ENCODE measurements at regions not wholly inside any gene's neighbourhood (a gene's known extent, or its start where the extent isn't known, plus 50 kb on each side); places are given as distances from the start of the nearest gene placed in this dataset.
"Not testable (repeated sequence)": the region's sequence is repeated elsewhere in the genome, so short reads cannot be mapped to it uniquely, and the experiment has no call there.

GRCh38 chr4:38386654-38387188, 277.3 kb upstream of the KLF3 start:
- DNase-seq, result no peak

- DNase-seq, result no peak
Observed at GRCh38 chr4:38387348-38387747, 276.7 kb upstream of the KLF3 start.

DNA sequence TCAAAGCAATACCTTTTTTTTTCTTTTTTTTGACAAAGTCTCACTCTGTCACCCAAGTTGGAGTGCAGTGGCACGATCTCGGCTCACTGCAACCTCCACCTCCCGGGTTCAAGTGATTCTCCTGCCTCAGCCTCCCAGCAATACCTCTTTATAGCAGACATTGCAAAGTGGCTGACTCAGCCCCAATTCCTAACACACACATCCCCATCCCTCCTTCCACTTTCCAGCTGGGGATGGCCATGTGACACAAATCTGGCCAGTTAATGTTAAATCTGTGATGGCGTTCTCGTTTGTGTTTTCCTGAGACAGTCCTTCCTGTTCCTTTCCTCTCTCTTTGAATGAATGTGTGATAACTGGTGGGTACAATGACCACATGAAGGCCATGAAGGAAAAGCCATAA, 276.2 kb upstream of the KLF3 start:
- DNase-seq, result no peak

- DNase-seq, result not testable (repeated sequence)
Observed at GRCh38 chr4:38388907-38389306, 275.1 kb upstream of the KLF3 start.

- DNase-seq, result no peak
Observed at GRCh38 chr4:38390969-38391545, 272.9 kb upstream of the KLF3 start.

DNA sequence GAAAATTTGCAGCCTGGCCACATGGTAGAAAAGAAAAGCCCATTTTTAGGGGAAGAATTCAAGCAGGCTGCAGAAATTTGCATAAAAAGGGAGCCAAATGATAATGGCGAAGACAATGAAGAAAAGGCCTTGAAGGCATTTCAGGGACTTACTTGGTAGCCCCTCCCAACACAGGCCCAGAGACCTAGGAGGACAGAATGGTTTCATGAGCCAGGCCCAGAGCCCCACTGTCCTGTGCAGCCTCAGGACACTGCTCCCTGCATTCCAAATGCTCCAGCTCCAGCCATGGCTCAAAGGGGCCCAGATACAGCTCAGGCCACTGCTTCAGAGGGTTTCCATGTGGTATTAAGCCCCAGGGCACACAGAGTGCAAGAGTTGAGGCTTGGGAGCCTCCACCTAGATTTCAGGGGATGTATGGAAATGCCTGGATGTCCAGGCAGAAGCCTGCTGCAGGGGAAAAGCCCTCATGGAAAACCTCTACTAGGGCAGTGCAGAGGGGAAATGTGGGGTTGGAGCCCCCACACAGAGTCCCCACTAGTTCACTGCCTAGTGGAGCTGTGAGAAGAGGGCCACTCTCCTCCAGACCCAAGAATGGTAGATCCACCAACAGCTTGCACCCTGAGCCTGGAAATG, 271.7 kb upstream of the KLF3 start:
- DNase-seq, result no peak

GRCh38 chr4:38396091-38396490, 267.9 kb upstream of the KLF3 start:
- no peak for DNase-seq

- no peak for DNase-seq
Observed at GRCh38 chr4:38396845-38397547, 267.0 kb upstream of the KLF3 start.

DNA sequence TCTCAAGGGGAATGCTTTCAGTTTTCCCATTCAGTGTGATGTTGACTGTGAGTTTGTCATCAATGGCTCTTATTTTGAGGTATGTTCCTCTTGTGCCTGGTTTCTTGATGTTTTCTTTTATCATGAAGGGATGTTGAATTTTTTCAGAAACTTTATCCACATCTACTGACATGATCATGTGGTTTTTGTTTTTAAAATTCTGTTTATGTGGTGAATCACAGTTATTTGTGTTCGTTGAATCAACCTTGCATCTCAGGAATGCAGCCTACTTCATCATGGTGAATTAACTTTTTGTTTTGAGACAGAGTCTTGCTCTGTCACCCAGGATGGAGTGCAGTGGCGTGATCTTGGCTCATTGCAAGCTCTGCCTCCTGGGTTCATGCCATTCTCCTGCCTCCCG, 263.1 kb upstream of the KLF3 start:
- no peak for DNase-seq

GRCh38 chr4:38406243-38406642, 257.8 kb upstream of the KLF3 start:
- DNase-seq, result no peak

GRCh38 chr4:38409852-38410251, 254.1 kb upstream of the KLF3 start:
- no peak for DNase-seq

DNA sequence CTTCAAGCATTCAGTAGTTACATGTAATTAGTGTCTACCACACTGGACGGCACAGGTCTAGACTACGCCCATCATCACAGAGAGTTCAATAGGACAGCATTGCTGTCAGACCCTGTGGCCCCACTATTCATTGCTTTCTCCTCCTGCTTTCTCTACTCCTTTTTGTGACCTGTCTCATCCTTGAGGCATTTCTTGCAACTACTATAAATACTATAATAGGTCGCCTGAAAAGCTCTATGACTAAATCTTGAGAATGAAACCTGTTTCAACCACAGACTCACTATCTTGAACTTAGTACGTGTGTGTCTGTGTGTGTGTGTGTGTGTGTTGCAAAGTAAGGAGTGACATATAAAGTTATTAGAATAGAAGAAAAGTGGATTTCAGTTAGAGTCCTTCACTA, 252.9 kb upstream of the KLF3 start:
- no peak for DNase-seq

GRCh38 chr4:38411981-38412536, 251.9 kb upstream of the KLF3 start:
- DNase-seq, result no peak

DNA sequence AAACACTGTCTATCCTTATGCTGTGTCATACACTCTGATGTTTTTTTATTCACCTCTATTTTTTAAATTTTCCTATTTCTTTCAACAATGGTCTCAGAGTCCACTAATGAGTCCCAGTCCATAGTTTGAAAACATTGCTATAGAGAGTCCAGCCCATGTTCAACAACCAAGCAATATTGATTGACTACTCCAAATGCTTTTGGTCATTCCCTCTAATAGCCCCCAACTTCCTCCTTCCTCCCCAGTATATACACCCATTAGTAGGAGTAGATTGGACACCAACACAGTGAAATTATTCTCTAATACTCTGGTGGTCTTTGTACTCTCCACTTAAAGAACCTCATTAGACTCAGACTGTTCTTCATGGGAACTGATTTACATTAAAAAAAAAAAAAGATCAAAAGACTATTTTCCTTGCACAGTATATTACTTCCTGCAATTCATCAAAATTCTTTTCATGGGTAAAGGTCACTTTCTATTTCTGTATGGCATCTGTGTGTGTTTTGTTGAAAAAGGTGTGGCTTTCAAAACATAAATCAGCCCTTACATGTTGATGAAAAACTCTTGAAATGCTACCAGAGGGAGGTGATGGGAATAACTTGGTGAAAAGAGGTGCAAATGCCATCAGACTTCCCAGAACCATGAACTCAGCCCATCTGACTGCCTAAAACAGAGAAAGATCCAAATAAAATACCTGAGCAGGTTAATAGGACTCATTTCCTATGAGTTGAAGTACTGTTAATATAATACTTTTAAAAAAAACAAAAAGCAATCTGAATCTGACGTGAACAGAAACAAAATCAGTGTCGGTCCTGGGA, 250.3 kb upstream of the KLF3 start:
- DNase-seq, result no peak

DNA sequence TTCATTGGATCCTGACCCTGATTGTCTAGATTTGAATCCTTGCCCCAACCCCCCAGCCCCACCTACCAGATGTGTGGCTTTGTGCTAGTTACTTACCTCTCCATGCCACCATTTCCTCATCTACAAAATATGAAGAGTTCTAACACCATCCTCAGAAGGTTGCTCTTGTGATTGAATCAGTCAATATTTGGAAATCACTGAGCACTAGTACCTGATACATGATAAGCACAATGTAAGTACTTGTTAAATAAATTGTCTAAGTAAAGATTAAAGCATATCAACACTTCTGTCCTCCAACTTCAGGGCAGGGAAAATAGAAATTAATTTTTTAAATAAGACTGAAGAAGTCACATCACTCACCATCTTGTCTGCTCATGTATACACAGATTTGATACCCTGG, 249.6 kb upstream of the KLF3 start:
- no peak for DNase-seq

GRCh38 chr4:38415682-38416081, 248.3 kb upstream of the KLF3 start:
- no peak for DNase-seq

- DNase-seq, result no peak
Observed at GRCh38 chr4:38416450-38417014, 247.5 kb upstream of the KLF3 start.

DNA sequence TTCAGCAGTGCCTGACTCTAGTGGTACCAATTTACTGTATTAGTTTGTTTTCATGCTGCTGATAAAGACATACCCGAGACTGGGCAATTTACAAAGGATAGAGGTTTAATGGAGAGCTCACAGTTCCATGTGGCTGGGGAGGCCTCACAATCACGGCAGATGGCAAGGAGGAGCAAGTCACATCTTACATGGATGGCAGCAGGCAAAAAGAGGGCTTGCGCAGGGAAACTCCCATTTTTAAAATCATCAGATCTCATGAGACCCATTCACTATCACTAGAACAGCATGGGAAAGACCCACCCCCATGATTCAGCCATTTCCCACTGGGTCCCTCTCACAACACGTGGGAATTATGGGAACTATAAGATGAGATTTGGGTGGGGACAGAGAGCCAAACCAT, 243.7 kb upstream of the KLF3 start:
- not testable (repeated sequence) for DNase-seq

- no peak for DNase-seq
Observed at GRCh38 chr4:38422850-38423249, 241.1 kb upstream of the KLF3 start.

DNA sequence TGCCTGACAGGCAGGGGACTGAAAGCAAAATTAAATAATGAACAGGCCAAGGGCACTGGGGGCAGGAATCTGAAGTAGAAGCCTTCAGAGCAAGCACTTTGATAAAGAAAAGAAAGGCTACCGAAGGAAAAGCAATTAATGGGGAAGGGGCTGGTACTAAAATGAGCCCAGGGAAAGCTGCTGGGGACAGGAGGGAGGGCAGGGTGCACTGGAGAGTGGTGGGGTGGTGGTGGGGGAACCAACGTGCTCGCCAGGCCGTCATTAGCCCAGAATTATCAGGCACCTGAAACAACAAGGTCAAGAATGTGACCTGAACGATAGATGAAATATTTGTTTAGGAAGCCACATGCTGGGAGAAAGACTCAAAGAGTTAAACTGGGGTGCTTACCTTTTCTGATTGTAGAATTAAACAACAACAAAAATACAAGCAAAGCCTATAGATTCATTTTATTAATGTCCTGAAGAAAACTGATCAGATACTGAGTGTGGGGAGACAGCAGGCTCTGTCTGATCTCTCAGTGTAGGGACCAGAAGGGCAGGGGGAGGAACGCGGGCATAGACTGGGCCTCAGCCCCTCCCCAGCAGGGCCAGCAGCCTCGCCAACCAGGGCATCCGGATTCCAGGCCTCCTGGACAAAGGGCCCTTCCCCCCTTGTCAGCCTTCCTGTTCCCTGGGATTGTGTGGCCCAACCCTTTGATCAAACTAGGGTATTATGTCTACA, 239.7 kb upstream of the KLF3 start:
- no peak for DNase-seq

DNA sequence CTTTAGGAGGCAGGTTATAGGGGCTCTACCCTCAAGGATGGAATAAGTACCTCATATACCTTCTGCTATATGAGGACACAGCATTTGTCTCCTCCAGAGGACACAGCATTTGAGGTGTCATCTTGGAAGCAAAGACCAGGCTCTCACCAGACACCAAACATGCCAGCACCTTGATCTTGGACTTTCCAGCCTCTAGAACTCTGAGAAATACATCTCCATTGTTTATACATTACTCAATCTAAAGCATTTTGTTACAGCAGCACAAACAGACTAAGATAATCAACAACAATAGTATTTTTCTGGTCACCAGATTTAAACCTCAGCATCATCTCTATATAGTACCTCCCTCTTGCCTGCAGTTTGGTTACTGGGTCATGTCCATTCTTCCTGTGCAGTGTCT, 237.5 kb upstream of the KLF3 start:
- DNase-seq, result no peak

DNA sequence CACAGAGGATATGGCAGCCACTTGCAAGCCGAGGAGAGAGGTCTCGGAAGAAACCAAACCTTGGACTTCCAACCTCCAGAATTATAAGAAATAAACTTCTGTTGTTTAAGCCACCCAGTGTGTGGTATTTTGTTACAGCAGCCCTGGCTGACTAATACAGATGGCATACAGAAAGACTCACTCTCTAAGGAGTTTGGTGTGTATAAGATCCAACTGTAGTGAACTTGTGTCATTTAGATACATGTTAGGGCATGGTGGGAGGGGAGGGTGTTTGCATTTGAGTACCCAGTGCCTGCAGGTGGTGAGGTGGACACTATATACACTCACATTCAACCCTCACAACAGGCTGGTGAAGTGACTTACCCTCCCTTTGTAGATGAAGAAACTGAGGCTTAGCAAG, 233.2 kb upstream of the KLF3 start:
- no peak for DNase-seq
